PC-3 (cell line): ENCODE measurements at regions not wholly inside any gene's neighbourhood (a gene's known extent, or its start where the extent isn't known, plus 50 kb on each side); places are given as distances from the start of the nearest gene placed in this dataset.

ENCODE experiments used
- ATAC-seq: fragments of 200-7000 bp; cut with Tn5 transposase; 2 replicates; pipeline ENCODE4 v1.9.1; 2020; ENCODE audit warnings: mild to moderate bottlenecking, moderate library complexity
- BruUV-seq: library from RNA; stranded (reverse); fragments of 400-500 nt; replicated peaks from 2 replicates; lab custom pipeline; 2021; lab: Mats Ljungman, UMichigan
- CTCF ChIA-PET: fragments of 300-600 bp; sonication (Branson Sonifier 250); formaldehyde crosslinking; loops from one replicate; lab custom pipeline; 2022; ENCODE audit warnings: antibody characterized with exemption; lab: Charles Lee
- POLR2A ChIA-PET: fragments of 300-600 bp; sonication (Branson Sonifier 250); formaldehyde crosslinking; loops from one replicate; lab custom pipeline; 2022; ENCODE audit warnings: antibody characterized with exemption; ENCODE audit not compliant: unreplicated experiment; lab: Charles Lee
- DNase-seq: peaks from one replicate; pipeline ENCODE4 v3.0.0-alpha.2; 2015
- H2AFZ ChIP-seq: fragments of 300-600 bp; sonication (generic); 2 replicates; pipeline ENCODE4 v1.6.0; 2016; ENCODE audit warnings: antibody characterized with exemption, low read length
- H3F3A ChIP-seq: fragments of 300-600 bp; sonication (generic); one replicate; pipeline ENCODE4 v1.6.0; 2017; ENCODE audit warnings: antibody characterized with exemption, low read length, control low read depth, mild to moderate bottlenecking; ENCODE audit not compliant: unreplicated experiment
- H3K27ac ChIP-seq: fragments of 300-600 bp; sonication (generic); 2 replicates; pipeline ENCODE4 v1.5.1; 2016; ENCODE audit warnings: mild to moderate bottlenecking, low read length
- H3K27me3 ChIP-seq: fragments of 300-600 bp; sonication (generic); 2 replicates; pipeline ENCODE4 v1.6.1; 2016; ENCODE audit warnings: low read length, mixed read lengths
- H3K36me3 ChIP-seq: fragments of 300-600 bp; sonication (generic); 2 replicates; pipeline ENCODE4 v1.6.1; 2016; ENCODE audit warnings: low read depth, mixed run types, low read length, mixed read lengths
- H3K4me1 ChIP-seq: fragments of 300-600 bp; sonication (generic); 2 replicates; pipeline ENCODE4 v1.5.1; 2016; ENCODE audit warnings: low read length; ENCODE audit not compliant: insufficient read depth
- H3K4me2 ChIP-seq: fragments of 300-600 bp; sonication (generic); 2 replicates; pipeline ENCODE4 v1.6.0; 2016; ENCODE audit warnings: low read length
- H3K4me3 ChIP-seq: fragments of 300-600 bp; sonication (generic); 2 replicates; pipeline ENCODE4 v1.5.1; 2016; ENCODE audit warnings: mild to moderate bottlenecking, low read length, mixed read lengths
- H3K79me2 ChIP-seq: fragments of 300-600 bp; sonication (generic); 2 replicates; pipeline ENCODE4 v1.6.1; 2017; ENCODE audit warnings: low read length, mixed read lengths
- H3K9ac ChIP-seq: fragments of 300-600 bp; sonication (generic); 2 replicates; pipeline ENCODE4 v1.6.0; 2016; ENCODE audit warnings: mild to moderate bottlenecking, low read length
- H3K9me2 ChIP-seq: fragments of 300-600 bp; sonication (generic); replicated peaks from 2 replicates; pipeline ENCODE4 v1.6.1; 2016; ENCODE audit warnings: mixed run types, low read length, mixed read lengths
- H3K9me3 ChIP-seq: fragments of 300-600 bp; sonication (generic); 2 replicates; pipeline ENCODE4 v1.6.1; 2016; ENCODE audit warnings: low read length, mixed read lengths
- H4K20me1 ChIP-seq: fragments of 300-600 bp; sonication (generic); 2 replicates; pipeline ENCODE4 v1.6.1; 2016; ENCODE audit warnings: low read length, mixed read lengths
- EZH2 ChIP-seq: fragments of 300-600 bp; sonication (generic); IDR thresholded peaks from one replicate; pipeline ENCODE4 v1.6.1; 2017; ENCODE audit warnings: antibody characterized with exemption, mild to moderate bottlenecking, low read length; ENCODE audit not compliant: unreplicated experiment
- EZH2phosphoT487 ChIP-seq: fragments of 300-600 bp; sonication (generic); IDR thresholded peaks from 2 replicates; pipeline ENCODE4 v1.6.1; 2018; ENCODE audit warnings: mild to moderate bottlenecking, antibody characterized with exemption, low read length, borderline replicate concordance
- intact Hi-C: fragments of 100-400 bp; cut with micrococcal nuclease; formaldehyde crosslinking; loops from 2 replicates; pipeline ENCODE4 v1.9.0; 2023
- TF ChIP-seq, protein P1 (sequence below): fragments of 300-600 bp; sonication (generic); conservative IDR thresholded peaks from 2 replicates; pipeline ENCODE4 v1.5.1; 2017; ENCODE audit warnings: antibody characterized with exemption, low read depth, mild to moderate bottlenecking, low read length

- no peaks in the 10 kb centered on the region for H3K9me2 ChIP-seq
- H3K9me3 ChIP-seq = no peaks in the 10 kb centered on the region
- no TSS peak for BruUV-seq
- no peaks in the 10 kb centered on the region for H4K20me1 ChIP-seq
- intact Hi-C loops = no loop called here
- H3K27me3 ChIP-seq = peaks cover 38% of the 10 kb centered on the region
- no peak overlapping the region for H3K9ac ChIP-seq
- no peaks in the 10 kb centered on the region for H3K79me2 ChIP-seq
- H3K4me1 ChIP-seq = no peaks in the 10 kb centered on the region
- POLR2A ChIA-PET = no interaction called here
- no peak overlapping the region for H3K4me2 ChIP-seq
- CTCF ChIA-PET = no interaction called here
- DNase-seq = no peak
- no peak overlapping the region for H3K27ac ChIP-seq
- H2AFZ ChIP-seq = no peak overlapping the region
- no peaks in the 10 kb centered on the region for H3F3A ChIP-seq
- H3K4me3 ChIP-seq = no peak overlapping the region
- H3K36me3 ChIP-seq = no peaks in the 10 kb centered on the region
- no peak for ATAC-seq
- no peak for TF ChIP-seq EZH2
Observed at GRCh38 chr18:76099931-76100457, 395.0 kb downstream of the ZNF516 start.

- Histone ChIP-seq H3K4me3 (no peak overlapping the region), H3K4me2 (no peak overlapping the region), H3K9me2 (no peaks in the 10 kb centered on the region), H3K9ac (no peak overlapping the region), H3K36me3 (no peaks in the 10 kb centered on the region), H2AFZ (no peak overlapping the region), H4K20me1 (no peaks in the 10 kb centered on the region), H3F3A (no peaks in the 10 kb centered on the region), H3K9me3 (no peaks in the 10 kb centered on the region), H3K27me3 (peaks cover 38% of the 10 kb centered on the region), H3K79me2 (no peaks in the 10 kb centered on the region), H3K27ac (no peak overlapping the region), H3K4me1 (no peaks in the 10 kb centered on the region)
- BruUV-seq = no TSS peak
- no peak for TF ChIP-seq EZH2
- TF ChIP-seq, protein P1, sequence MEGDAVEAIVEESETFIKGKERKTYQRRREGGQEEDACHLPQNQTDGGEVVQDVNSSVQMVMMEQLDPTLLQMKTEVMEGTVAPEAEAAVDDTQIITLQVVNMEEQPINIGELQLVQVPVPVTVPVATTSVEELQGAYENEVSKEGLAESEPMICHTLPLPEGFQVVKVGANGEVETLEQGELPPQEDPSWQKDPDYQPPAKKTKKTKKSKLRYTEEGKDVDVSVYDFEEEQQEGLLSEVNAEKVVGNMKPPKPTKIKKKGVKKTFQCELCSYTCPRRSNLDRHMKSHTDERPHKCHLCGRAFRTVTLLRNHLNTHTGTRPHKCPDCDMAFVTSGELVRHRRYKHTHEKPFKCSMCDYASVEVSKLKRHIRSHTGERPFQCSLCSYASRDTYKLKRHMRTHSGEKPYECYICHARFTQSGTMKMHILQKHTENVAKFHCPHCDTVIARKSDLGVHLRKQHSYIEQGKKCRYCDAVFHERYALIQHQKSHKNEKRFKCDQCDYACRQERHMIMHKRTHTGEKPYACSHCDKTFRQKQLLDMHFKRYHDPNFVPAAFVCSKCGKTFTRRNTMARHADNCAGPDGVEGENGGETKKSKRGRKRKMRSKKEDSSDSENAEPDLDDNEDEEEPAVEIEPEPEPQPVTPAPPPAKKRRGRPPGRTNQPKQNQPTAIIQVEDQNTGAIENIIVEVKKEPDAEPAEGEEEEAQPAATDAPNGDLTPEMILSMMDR = no peak
- no peak for TF ChIP-seq EZH2phosphoT487
- CTCF ChIA-PET = no interaction called here
- POLR2A ChIA-PET = no interaction called here
- DNase-seq = no peak
- intact Hi-C loops = no loop called here
- no peak for ATAC-seq
Observed at GRCh38 chr18:76098674-76099411, 396.2 kb downstream of the ZNF516 start.

DNA sequence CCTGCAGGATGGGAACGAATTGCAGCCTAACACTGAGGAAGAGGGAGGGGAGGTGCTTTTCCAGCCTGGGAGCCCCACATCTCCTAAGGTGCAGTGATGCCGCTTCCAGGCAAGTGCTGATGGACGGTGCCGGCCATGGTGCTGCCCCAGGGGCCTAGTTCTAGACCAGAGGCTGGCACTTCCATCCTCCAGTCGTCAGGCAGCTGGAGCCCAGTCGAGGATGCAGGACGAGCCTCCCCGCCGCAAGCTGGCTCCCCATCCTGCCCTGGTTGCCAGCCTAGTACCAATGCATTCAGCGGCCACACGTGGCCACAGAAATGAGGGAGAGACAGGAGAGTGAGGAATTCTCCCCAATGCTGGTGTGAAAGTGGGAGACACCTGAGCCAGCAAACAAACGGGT, 413.5 kb downstream of the ZNF516 start:
- H3K9ac ChIP-seq = no peak overlapping the region
- no peak for ATAC-seq
- no peaks in the 10 kb centered on the region for H3K4me1 ChIP-seq
- TF ChIP-seq, protein P1 = no peak
- no peak for TF ChIP-seq EZH2
- no peak for TF ChIP-seq EZH2phosphoT487
- no peaks in the 10 kb centered on the region for H3F3A ChIP-seq
- no peak overlapping the region for H3K27ac ChIP-seq
- intact Hi-C loops = no loop called here
- H2AFZ ChIP-seq = no peak overlapping the region
- no peak for DNase-seq
- H3K9me2 ChIP-seq = no peaks in the 10 kb centered on the region
- H3K79me2 ChIP-seq = no peaks in the 10 kb centered on the region
- no TSS peak for BruUV-seq
- no peak overlapping the region for H3K4me3 ChIP-seq
- H3K36me3 ChIP-seq = no peaks in the 10 kb centered on the region
- POLR2A ChIA-PET = no interaction called here
- CTCF ChIA-PET = no interaction called here
- no peaks in the 10 kb centered on the region for H3K9me3 ChIP-seq
- peaks cover 51% of the 10 kb centered on the region for H3K27me3 ChIP-seq
- H3K4me2 ChIP-seq = no peak overlapping the region
- no peaks in the 10 kb centered on the region for H4K20me1 ChIP-seq
